Endothelial cell of umbilical vein (primary cell): ENCODE measurements at regions not wholly inside any gene's neighbourhood (a gene's known extent, or its start where the extent isn't known, plus 50 kb on each side); places are given as distances from the start of the nearest gene placed in this dataset.

Experiments used
- BruUV-seq: library from RNA; stranded (reverse); fragments of 400-500 nt; replicated peaks from 2 replicates; lab custom pipeline; 2021; lab: Mats Ljungman, UMichigan
- CTCF ChIA-PET: fragments of 300-600, 350-600 bp; sonication (Branson Sonifier 250); formaldehyde crosslinking; loops from one replicate; lab custom pipeline; 2021; ENCODE audit warnings: antibody characterized with exemption, inconsistent platforms; lab: Charles Lee
- POLR2A ChIA-PET: fragments of 300-600, 350-600 bp; sonication (Branson Sonifier 250); formaldehyde crosslinking; loops from one replicate; lab custom pipeline; 2021; ENCODE audit warnings: antibody characterized with exemption, inconsistent platforms; lab: Charles Lee
- DNase-seq: peaks from one replicate; pipeline ENCODE4 v3.0.0-alpha.2; 2011; ENCODE audit warnings: low read depth, low spot score
- FAIRE-seq: peaks from 2 replicates; lab custom pipeline; 2011; peaks lifted over from hg19 to GRCh38; lab: Jason Lieb, UNC
- H2AFZ ChIP-seq: 2 replicates; pipeline ENCODE4 v1.6.0; 2012; ENCODE audit warnings: low read depth, low read length, control low read depth, inconsistent platforms
- H3K27ac ChIP-seq: 2 replicates; pipeline ENCODE4 v1.5.1; 2011; ENCODE audit warnings: low read depth, mild to moderate bottlenecking, control low read depth, low read length, moderate library complexity; ENCODE audit not compliant: insufficient read depth
- H3K27me3 ChIP-seq, 2 experiments: 2 replicates each; pipeline versions ENCODE4 v1.6.0 to v1.6.1; 2011; ENCODE audit warnings: low read length in 2 of 2, mixed read lengths in 1 of 2; ENCODE audit not compliant: control insufficient read depth in 2 of 2, insufficient read depth in 2 of 2
- H3K36me3 ChIP-seq, 2 experiments: 2 replicates in 1 of 2; 3 replicates in 1 of 2; pipeline ENCODE4 v1.5.1; 2011; ENCODE audit warnings: low read length in 2 of 2, mild to moderate bottlenecking in 1 of 2, moderate library complexity in 1 of 2; ENCODE audit not compliant: control insufficient read depth in 2 of 2, insufficient read depth in 2 of 2; ENCODE audit errors: extremely low read depth in 1 of 2
- H3K4me1 ChIP-seq: 3 replicates; pipeline ENCODE4 v1.5.1; 2011; ENCODE audit warnings: mild to moderate bottlenecking, low read length; ENCODE audit not compliant: control insufficient read depth, insufficient read depth; ENCODE audit errors: extremely low read depth
- H3K4me2 ChIP-seq: 2 replicates; pipeline ENCODE4 v1.6.1; 2011; ENCODE audit warnings: low read length, control low read depth, mixed read lengths; ENCODE audit not compliant: insufficient read depth
- H3K4me3 ChIP-seq, 3 experiments: fragments of 200-600 bp in 1 of 3; sonication (generic), shearing (Covaris generic) in 1 of 3; replicated peaks in 1 of 3; 2 replicates each; pipeline ENCODE4 v1.5.1; 2011 to 2016; ENCODE audit warnings: control low read depth in 3 of 3, low read length in 3 of 3, mild to moderate bottlenecking in 2 of 3, inconsistent platforms in 1 of 3, low read depth in 1 of 3, moderate library complexity in 1 of 3; ENCODE audit not compliant: insufficient read depth in 1 of 3
- H3K79me2 ChIP-seq: 2 replicates; pipeline ENCODE4 v1.6.0; 2012; ENCODE audit warnings: low read length, inconsistent platforms; ENCODE audit not compliant: control insufficient read depth, insufficient read depth
- H3K9ac ChIP-seq: replicated peaks from 2 replicates; pipeline ENCODE3; 2011; ENCODE audit warnings: low read length, control low read depth; ENCODE audit not compliant: insufficient read depth; ENCODE audit errors: extremely low read depth
- H3K9me1 ChIP-seq: replicated peaks from 3 replicates; pipeline ENCODE4 v1.6.0; 2011; ENCODE audit warnings: mild to moderate bottlenecking, low read length; ENCODE audit not compliant: control insufficient read depth, insufficient read depth; ENCODE audit errors: extremely low read depth
- H3K9me3 ChIP-seq: replicated peaks from 2 replicates; pipeline ENCODE4 v1.5.1; 2012; ENCODE audit warnings: low read length, inconsistent platforms; ENCODE audit not compliant: control insufficient read depth, insufficient read depth
- H4K20me1 ChIP-seq: replicated peaks from 2 replicates; pipeline ENCODE3; 2011; ENCODE audit warnings: mild to moderate bottlenecking, low read length; ENCODE audit not compliant: control insufficient read depth, insufficient read depth; ENCODE audit errors: extremely low read depth
- EZH2 ChIP-seq: IDR thresholded peaks from 2 replicates; pipeline ENCODE4 v1.6.1; 2012; ENCODE audit warnings: borderline replicate concordance, low read depth, mild to moderate bottlenecking, moderate library complexity, low read length, inconsistent platforms; ENCODE audit not compliant: severe bottlenecking
- FOS ChIP-seq: IDR thresholded peaks from 2 replicates; pipeline ENCODE4 v1.6.1; 2011; ENCODE audit warnings: mild to moderate bottlenecking, low read length, moderate library complexity, borderline replicate concordance; ENCODE audit not compliant: insufficient read depth
- GATA2 ChIP-seq: IDR thresholded peaks from 2 replicates; pipeline ENCODE4 v1.7.0; 2011; ENCODE audit warnings: low read depth, mild to moderate bottlenecking, moderate library complexity, mixed read lengths, low read length; ENCODE audit not compliant: insufficient read length, insufficient read depth
- JUN ChIP-seq: IDR thresholded peaks from 2 replicates; pipeline ENCODE4 v1.6.1; 2011; ENCODE audit warnings: borderline replicate concordance, low read depth; ENCODE audit not compliant: insufficient read length, insufficient read depth
- MYC ChIP-seq: IDR thresholded peaks from one replicate; pipeline ENCODE4 v1.6.1; 2011; ENCODE audit warnings: mild to moderate bottlenecking, low read depth, low read length
- POLR2A ChIP-seq: IDR thresholded peaks from 2 replicates; pipeline ENCODE4 v1.6.1; 2012; ENCODE audit warnings: low read depth, mild to moderate bottlenecking, control low read depth, low read length
- POLR2AphosphoS5 ChIP-seq: IDR thresholded peaks from 2 replicates; pipeline ENCODE4 v1.6.1; 2012; ENCODE audit warnings: low read depth, mild to moderate bottlenecking, control low read depth, low read length, moderate library complexity; ENCODE audit not compliant: insufficient read depth
- dilution Hi-C: fragments of 300-500 bp; cut with MboI; formaldehyde crosslinking; loops from one replicate; pipeline ENCODE4 v1.15.0; 2019; ENCODE audit warnings: low sequenced_read_pairs; ENCODE audit not compliant: extremely low pct_ligation_motif_present
- intact Hi-C: fragments of 100-400 bp; cut with micrococcal nuclease; formaldehyde crosslinking; loops from one replicate; pipeline ENCODE4 v1.10.0; 2022
- TF ChIP-seq, protein P1 (sequence below), 2 donors: IDR thresholded peaks; 1 replicate in 1 of 2; 2 replicates in 1 of 2; pipeline ENCODE4 v1.5.1; 2011; ENCODE audit warnings: low read length in 2 of 2, mild to moderate bottlenecking in 2 of 2, moderate library complexity in 2 of 2, control low read depth in 1 of 2, inconsistent platforms in 1 of 2, low read depth in 1 of 2; ENCODE audit not compliant: insufficient read depth in 1 of 2; ENCODE audit errors: extremely low read depth in 1 of 2
- TF ChIP-seq, protein P2 (sequence below): IDR thresholded peaks from 2 replicates; pipeline ENCODE4 v1.6.1; 2011; ENCODE audit not compliant: insufficient read depth, insufficient read length

DNA sequence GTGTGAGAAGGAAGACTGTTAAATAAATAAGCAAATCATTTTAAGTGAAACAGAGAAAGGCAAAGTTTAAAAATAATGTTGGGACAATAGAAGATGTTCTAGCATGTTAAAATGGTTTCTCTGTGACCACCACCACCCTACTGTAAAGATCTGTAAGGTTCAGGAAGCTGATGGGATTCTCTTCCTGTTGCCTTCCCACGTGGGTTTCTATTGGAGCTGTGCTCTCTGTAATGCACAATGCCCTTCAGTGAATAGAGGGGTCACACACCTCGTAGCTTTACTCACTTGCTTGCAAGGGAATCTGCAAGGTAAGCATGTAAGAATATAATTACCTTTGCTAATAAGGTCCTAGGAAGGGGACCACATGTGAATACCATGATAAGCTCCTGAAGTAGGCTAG is 170.5 kb downstream of the CASP12 start:
- no TSS peak for BruUV-seq
- ChIA-PET POLR2A (no interaction called here), CTCF (no interaction called here)
- Histone ChIP-seq H3K27ac (no peak overlapping the region), H3K36me3 (no peaks in the 10 kb centered on the region), H3K9me1 (no peaks in the 10 kb centered on the region), H3K9ac (no peak overlapping the region), H3K79me2 (no peaks in the 10 kb centered on the region), H4K20me1 (no peaks in the 10 kb centered on the region), H3K27me3 (no peaks in the 10 kb centered on the region), H2AFZ (peak overlapping the region; percentile 45), H3K4me3 (no peak overlapping the region), H3K4me2 (no peak overlapping the region), H3K9me3 (no peaks in the 10 kb centered on the region), H3K4me1 (peaks cover 8% of the 10 kb centered on the region)
- FAIRE-seq = no peak
- DNase-seq = no peak
- no peak for TF ChIP-seq JUN
- no peak for TF ChIP-seq MYC
- TF ChIP-seq POLR2A = no peak
- TF ChIP-seq, protein P1, sequence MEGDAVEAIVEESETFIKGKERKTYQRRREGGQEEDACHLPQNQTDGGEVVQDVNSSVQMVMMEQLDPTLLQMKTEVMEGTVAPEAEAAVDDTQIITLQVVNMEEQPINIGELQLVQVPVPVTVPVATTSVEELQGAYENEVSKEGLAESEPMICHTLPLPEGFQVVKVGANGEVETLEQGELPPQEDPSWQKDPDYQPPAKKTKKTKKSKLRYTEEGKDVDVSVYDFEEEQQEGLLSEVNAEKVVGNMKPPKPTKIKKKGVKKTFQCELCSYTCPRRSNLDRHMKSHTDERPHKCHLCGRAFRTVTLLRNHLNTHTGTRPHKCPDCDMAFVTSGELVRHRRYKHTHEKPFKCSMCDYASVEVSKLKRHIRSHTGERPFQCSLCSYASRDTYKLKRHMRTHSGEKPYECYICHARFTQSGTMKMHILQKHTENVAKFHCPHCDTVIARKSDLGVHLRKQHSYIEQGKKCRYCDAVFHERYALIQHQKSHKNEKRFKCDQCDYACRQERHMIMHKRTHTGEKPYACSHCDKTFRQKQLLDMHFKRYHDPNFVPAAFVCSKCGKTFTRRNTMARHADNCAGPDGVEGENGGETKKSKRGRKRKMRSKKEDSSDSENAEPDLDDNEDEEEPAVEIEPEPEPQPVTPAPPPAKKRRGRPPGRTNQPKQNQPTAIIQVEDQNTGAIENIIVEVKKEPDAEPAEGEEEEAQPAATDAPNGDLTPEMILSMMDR (IDR thresholded peaks at IDR 0.05; ENCODE audit: extremely low read depth in 1 of 2, insufficient read depth in 1 of 2, low read depth in 1 of 2, low read length in 2 of 2) = no peak
- TF ChIP-seq, protein P2, sequence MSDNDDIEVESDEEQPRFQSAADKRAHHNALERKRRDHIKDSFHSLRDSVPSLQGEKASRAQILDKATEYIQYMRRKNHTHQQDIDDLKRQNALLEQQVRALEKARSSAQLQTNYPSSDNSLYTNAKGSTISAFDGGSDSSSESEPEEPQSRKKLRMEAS = no peak
- no peak for TF ChIP-seq FOS
- TF ChIP-seq EZH2 = no peak
- no peak for TF ChIP-seq GATA2
- no peak for TF ChIP-seq POLR2AphosphoS5
- intact Hi-C loops = no loop called here
- dilution Hi-C loops = no loop called here
